Activated CD8-positive, alpha-beta T cell treated with anti-CD3 and anti-CD28 coated beads, Interleukin-2, amount 10 ng/mL, durations not matched to agents 7 days and 5 days (primary cell): ENCODE measurements at regions not wholly inside any gene's neighbourhood (a gene's known extent, or its start where the extent isn't known, plus 50 kb on each side); places are given as distances from the start of the nearest gene placed in this dataset.

Experiments
- ATAC-seq: fragments of 150-1000 bp; cut with Tn5 transposase; one replicate; pipeline ENCODE4 v1.10.0; 2021; ENCODE audit warnings: moderate library complexity
- CTCF ChIA-PET: fragments of 350-600 bp; sonication (Branson Sonifier 250); formaldehyde crosslinking; loops from one replicate; lab custom pipeline; 2021; ENCODE audit warnings: antibody characterized with exemption; lab: Charles Lee
- POLR2A ChIA-PET: fragments of 350-600 bp; sonication (Branson Sonifier 250); formaldehyde crosslinking; loops from one replicate; lab custom pipeline; 2021; ENCODE audit warnings: antibody characterized with exemption; lab: Charles Lee
- DNase-seq: peaks from one replicate; pipeline ENCODE4 v3.0.0-alpha.2; 2020
- H3K27ac Mint-ChIP-seq: one replicate; pipeline ENCODE4 v1.8.0; 2021; ENCODE audit warnings: mild to moderate bottlenecking, mixed read lengths
- H3K27me3 Mint-ChIP-seq: one replicate; pipeline ENCODE4 v1.8.0; 2021; ENCODE audit warnings: low read depth, mixed read lengths
- H3K36me3 Mint-ChIP-seq: one replicate; pipeline ENCODE4 v1.8.0; 2021; ENCODE audit warnings: low read depth, mixed read lengths
- H3K4me1 Mint-ChIP-seq: one replicate; pipeline ENCODE4 v1.8.0; 2021; ENCODE audit warnings: low read depth, mixed read lengths
- H3K4me3 Mint-ChIP-seq: one replicate; pipeline ENCODE4 v1.8.0; 2021; ENCODE audit warnings: mild to moderate bottlenecking, mixed read lengths
- H3K9me3 Mint-ChIP-seq: one replicate; pipeline ENCODE4 v1.8.0; 2022; ENCODE audit warnings: mixed read lengths; ENCODE audit not compliant: insufficient read depth

DNA sequence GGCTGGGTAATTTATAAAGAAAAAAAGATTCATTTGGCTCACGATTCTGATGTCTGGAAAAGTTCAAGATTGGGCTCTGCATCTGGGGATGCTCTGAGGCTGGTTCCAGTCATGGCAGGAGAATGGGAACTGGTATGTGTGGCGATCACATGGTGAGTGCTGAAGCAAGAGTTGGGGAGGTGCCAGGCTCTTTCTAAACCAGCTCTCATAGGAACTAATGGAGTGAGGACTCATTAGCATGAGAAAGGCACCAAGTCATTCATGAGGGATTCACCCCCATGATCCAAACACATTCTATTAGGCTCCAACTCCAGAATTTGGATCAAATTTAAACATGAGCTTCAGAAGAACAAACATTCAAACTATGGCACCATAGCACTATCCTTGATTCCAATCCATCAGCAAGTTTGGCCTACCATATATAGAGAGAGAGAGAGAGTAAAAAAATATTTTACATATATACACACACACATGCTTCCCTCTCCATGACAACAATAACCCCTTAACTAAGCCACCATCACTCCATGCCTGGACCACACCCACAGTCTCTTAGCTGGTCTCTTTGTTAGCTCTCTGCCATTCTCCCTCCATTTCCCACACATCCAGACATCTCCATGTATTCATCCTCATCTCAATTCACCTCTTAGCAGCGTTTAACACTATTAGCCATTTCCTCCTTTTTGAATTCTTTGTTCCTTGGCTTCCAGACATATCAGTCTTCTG, 57.9 kb downstream of the NPY start:
- Mint-ChIP-seq H3K4me3 (no peak overlapping the region), H3K27ac (no peak overlapping the region), H3K9me3 (no peaks in the 10 kb centered on the region), H3K4me1 (no peaks in the 10 kb centered on the region), H3K36me3 (no peaks in the 10 kb centered on the region), H3K27me3 (peaks cover 2% of the 10 kb centered on the region)
- DNase-seq (no peak), ATAC-seq (no peak)
- CTCF ChIA-PET, result no interaction called here
- POLR2A ChIA-PET, result no interaction called here

DNA sequence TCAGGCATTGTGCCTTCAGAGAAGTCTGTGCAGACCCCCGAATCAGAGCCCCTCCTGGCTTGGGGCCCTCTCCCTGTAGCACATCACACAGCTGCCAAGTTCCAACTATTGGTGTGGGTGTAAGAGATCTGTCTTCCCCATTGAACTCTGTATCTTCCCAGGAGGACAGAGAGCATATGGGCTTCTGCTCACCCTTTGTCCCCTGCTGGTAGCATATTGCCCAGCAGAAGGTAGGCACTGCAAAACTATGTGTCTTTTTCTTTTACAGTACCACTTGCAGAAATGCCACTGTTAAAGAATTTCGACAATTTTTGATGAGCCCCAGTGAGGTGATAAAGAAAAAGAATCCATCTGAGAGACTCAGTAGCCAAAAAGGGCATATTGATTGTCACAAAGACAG, 59.6 kb downstream of the NPY start:
- H3K36me3 Mint-ChIP-seq, result no peaks in the 10 kb centered on the region
- ATAC-seq (no peak), DNase-seq (no peak)
- H3K4me3 Mint-ChIP-seq, result no peak overlapping the region
- no peaks in the 10 kb centered on the region for H3K27me3 Mint-ChIP-seq
- CTCF ChIA-PET, result no interaction called here
- no peaks in the 10 kb centered on the region for H3K9me3 Mint-ChIP-seq
- POLR2A ChIA-PET, result no interaction called here
- no peak overlapping the region for H3K27ac Mint-ChIP-seq
- H3K4me1 Mint-ChIP-seq, result no peaks in the 10 kb centered on the region

DNA sequence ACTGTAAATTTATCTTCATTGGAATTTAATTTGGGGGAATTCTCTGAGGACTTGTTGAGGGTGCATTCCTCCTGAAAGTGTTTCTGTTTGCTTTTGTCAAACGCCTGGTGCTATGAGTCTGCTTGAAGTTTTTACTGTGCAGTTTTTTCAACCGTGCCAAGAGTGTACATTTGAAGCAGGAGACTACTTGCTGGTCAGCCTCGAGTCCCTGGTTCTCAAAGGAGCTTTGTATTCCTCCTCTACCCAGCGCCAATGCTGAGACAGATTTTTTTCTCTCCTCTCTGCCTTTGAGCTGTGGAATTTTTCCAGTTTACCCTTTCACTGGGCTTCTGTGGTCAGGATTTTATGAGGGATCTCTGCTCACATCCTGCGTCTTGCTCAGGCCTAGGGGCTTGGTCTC, 62.1 kb downstream of the NPY start:
- Mint-ChIP-seq H3K4me1 (no peaks in the 10 kb centered on the region), H3K36me3 (no peaks in the 10 kb centered on the region), H3K27me3 (no peaks in the 10 kb centered on the region), H3K4me3 (no peak overlapping the region), H3K27ac (no peak overlapping the region), H3K9me3 (no peaks in the 10 kb centered on the region)
- DNase-seq (no peak), ATAC-seq (no peak)
- ChIA-PET POLR2A (no interaction called here), CTCF (no interaction called here)

DNA sequence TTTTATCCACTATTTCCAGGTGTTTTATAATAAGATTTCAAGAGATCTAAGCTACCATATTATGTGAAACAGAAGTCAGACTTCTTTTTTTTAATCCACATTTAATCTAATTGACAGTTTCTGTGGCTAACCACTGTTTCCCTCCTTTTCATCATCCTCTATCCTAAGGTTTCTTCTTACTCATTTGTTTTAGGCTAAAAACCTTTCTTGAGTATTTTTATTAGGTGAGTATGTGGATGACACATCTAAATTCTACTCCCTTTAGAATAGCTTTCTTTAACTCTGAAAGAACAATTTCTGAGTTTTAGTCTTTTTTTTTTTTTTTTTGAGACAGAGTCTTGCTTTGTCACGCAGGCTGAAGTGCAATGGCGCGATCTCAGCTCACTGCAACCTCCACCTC, 62.7 kb downstream of the NPY start:
- no peak overlapping the region for H3K4me3 Mint-ChIP-seq
- no peak overlapping the region for H3K27ac Mint-ChIP-seq
- H3K4me1 Mint-ChIP-seq, result no peaks in the 10 kb centered on the region
- no peaks in the 10 kb centered on the region for H3K27me3 Mint-ChIP-seq
- ChIA-PET CTCF (no interaction called here), POLR2A (no interaction called here)
- ATAC-seq (no peak), DNase-seq (no peak)
- H3K36me3 Mint-ChIP-seq, result no peaks in the 10 kb centered on the region
- H3K9me3 Mint-ChIP-seq, result no peaks in the 10 kb centered on the region

DNA sequence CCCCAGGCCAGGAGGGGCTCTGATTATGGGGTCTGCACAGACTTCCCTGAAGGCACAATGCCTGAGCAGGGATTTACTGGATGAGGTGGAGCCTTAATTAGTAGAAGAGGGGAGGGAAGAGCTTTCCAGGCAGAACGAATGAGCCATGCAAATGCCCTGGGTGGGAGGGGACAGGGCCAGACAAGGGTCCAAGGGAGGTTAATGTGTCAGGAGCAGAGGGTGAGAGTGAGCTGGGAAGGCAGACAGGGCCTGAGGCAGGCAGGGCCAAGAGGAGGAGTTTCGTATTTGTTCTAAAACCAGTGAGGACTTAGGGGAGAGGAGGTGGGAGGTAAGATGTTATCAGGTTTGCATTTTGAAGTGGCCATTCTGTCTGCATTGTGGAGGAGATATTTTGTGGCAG, 65.3 kb downstream of the NPY start:
- Mint-ChIP-seq H3K9me3 (no peaks in the 10 kb centered on the region), H3K27me3 (peaks cover 5% of the 10 kb centered on the region), H3K36me3 (no peaks in the 10 kb centered on the region), H3K4me3 (no peak overlapping the region), H3K4me1 (no peaks in the 10 kb centered on the region), H3K27ac (no peak overlapping the region)
- POLR2A ChIA-PET, result no interaction called here
- CTCF ChIA-PET, result no interaction called here
- ATAC-seq, result no peak
- no peak for DNase-seq

DNA sequence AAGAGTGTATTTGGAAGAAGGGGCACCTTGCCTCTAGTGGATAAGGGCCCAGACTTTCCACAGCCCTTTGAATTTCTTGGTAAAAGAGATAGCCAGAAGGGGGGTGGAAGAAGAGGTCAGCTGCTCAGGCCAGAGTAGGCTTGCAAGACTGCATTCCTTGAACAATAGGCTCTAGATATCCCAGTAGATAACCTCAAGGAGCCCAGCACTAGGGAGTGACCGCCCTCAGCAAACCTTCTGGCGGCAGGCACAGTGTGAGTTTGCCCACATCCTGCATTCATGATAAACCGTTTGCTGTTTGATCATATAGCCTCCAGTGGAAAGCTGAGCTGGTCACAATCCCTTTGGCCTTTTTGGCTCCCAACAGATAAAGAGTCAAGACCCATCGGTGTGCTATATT, 70.5 kb downstream of the NPY start:
- ATAC-seq (no peak), DNase-seq (no peak)
- no peak overlapping the region for H3K27ac Mint-ChIP-seq
- H3K27me3 Mint-ChIP-seq, result peaks cover 5% of the 10 kb centered on the region
- H3K9me3 Mint-ChIP-seq, result no peaks in the 10 kb centered on the region
- no peaks in the 10 kb centered on the region for H3K36me3 Mint-ChIP-seq
- CTCF ChIA-PET, result no interaction called here
- POLR2A ChIA-PET, result no interaction called here
- no peak overlapping the region for H3K4me3 Mint-ChIP-seq
- H3K4me1 Mint-ChIP-seq, result no peaks in the 10 kb centered on the region

DNA sequence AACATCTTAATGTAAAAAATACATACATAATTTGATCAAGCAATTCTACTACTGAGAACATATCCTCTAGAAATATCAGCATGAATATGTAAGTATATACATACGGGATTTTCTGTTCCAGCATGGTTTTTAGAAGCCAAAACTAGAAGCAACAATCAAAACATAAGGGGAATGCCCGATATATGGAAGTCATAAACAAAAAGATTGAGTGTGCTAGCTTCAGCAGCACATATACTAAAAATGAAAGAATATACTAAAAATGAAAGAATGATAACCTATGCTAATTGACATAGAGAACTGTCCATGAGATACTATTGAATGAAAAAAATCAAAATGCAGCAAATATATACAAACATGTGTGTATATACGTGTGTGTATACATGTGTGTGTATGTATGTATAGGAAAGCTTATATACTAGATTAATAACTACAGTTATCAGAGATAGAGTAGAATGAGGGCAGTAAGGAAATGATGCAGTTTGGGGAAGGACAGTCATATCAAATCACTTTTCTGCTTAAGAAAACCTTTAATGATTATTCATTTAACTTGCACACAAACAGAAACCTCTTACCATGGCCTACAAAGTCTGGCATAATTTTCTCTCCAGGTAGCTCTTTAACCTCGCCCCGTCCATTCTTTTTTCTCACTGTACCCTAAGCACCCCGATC, 72.9 kb downstream of the NPY start:
- Mint-ChIP-seq H3K9me3 (no peaks in the 10 kb centered on the region), H3K27ac (no peak overlapping the region), H3K27me3 (peaks cover 11% of the 10 kb centered on the region), H3K4me3 (no peak overlapping the region), H3K36me3 (no peaks in the 10 kb centered on the region), H3K4me1 (no peaks in the 10 kb centered on the region)
- DNase-seq (no peak), ATAC-seq (no peak)
- ChIA-PET POLR2A (no interaction called here), CTCF (no interaction called here)

DNA sequence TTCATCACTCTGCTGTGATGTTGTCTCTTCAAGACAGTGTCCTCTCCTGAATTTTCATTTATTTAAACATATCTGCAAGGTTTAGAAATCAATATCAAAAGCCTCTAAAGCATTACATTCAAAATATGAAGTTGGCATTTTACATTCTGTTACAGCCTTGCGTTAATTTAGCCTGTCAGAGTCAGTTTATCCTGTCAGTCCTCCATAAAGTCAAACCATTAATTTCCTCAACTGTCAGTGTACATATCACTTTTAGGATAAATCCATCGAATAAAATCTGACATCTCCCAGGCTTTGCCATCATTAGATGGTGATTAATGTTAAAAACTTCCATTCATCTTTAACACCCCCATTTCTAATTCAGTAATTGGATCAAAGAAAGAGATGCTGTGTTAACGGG, 77.0 kb downstream of the NPY start:
- CTCF ChIA-PET, result no interaction called here
- Mint-ChIP-seq H3K9me3 (no peaks in the 10 kb centered on the region), H3K4me1 (no peaks in the 10 kb centered on the region)

DNA sequence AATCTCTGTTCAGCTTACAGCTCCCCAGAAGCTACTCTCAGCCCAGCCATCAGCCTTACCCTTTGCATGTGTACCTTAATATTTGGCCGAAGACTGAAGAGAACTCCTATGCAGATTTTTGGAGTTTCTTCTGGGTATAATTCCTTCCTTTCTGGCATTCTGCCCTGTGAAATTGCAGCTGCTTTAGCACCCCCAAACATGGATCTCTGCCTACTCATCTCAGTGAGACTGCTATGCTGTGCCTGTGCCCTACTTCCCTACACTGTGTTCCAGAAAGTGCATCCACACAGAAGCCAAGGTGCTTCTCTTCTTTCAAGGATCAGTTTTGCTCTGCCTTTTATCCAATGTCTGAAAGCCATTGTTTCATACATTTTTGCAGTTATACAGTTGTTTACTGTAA, 81.6 kb downstream of the NPY start:
- POLR2A ChIA-PET, result no interaction called here
- DNase-seq, result no peak
- Mint-ChIP-seq H3K27ac (no peak overlapping the region), H3K4me1 (no peaks in the 10 kb centered on the region), H3K27me3 (peaks cover 17% of the 10 kb centered on the region), H3K9me3 (no peaks in the 10 kb centered on the region), H3K4me3 (no peak overlapping the region), H3K36me3 (no peaks in the 10 kb centered on the region)
- CTCF ChIA-PET, result no interaction called here
- ATAC-seq, result no peak

More for the DNA sequence above, 77.0 kb downstream of the NPY start:
- Mint-ChIP-seq H3K27ac (no peak overlapping the region), H3K27me3 (peaks cover 16% of the 10 kb centered on the region), H3K36me3 (no peaks in the 10 kb centered on the region), H3K4me3 (no peak overlapping the region)
- DNase-seq, result no peak
- POLR2A ChIA-PET, result no interaction called here
- no peak for ATAC-seq

DNA sequence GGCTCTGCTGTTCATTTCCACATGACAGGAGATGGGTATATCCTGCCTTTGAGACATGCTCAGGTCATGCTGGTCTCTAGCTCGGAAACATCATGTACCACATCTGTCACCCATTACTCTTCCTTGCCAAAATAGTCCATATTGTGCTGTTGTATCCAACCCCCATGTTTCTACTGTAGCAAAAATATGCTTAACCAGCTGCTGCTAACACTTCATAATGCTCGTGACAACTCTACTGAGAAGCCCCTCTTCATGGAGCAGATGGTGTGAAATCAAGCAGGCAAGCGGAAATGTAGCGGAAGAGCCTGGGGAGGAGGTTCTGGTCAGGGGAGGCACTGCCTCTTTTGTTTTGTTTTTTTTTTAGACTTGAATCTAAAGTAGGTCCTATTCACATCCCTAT, 82.9 kb downstream of the NPY start:
- H3K27ac Mint-ChIP-seq, result no peak overlapping the region
- DNase-seq, result no peak
- ATAC-seq, result no peak
- no peak overlapping the region for H3K4me3 Mint-ChIP-seq
- H3K9me3 Mint-ChIP-seq, result no peaks in the 10 kb centered on the region
- peaks cover 13% of the 10 kb centered on the region for H3K27me3 Mint-ChIP-seq
- H3K36me3 Mint-ChIP-seq, result no peaks in the 10 kb centered on the region
- H3K4me1 Mint-ChIP-seq, result no peaks in the 10 kb centered on the region
- ChIA-PET POLR2A (no interaction called here), CTCF (no interaction called here)

DNA sequence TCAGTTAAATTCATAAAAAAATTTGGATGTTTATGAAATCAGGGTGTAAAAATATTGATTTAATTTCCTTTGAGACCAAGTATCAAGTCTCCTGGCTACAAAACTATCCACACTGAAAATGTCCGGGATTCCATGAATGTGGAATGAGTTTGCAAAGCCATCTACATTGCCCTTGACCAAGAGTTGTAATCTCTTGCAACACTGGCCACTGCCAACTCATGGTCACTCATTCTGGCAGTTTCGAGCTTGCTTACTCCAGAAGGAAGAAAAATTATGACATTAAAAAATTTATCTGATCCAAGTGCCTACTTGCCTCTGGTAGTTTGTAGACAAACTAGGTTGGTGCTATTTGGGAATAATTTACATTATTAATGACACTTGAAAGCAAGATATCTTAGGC, 84.2 kb downstream of the NPY start:
- Mint-ChIP-seq H3K4me1 (no peaks in the 10 kb centered on the region), H3K36me3 (no peaks in the 10 kb centered on the region), H3K4me3 (no peak overlapping the region), H3K27me3 (peaks cover 12% of the 10 kb centered on the region), H3K27ac (no peak overlapping the region), H3K9me3 (no peaks in the 10 kb centered on the region)
- ATAC-seq, result no peak
- ChIA-PET CTCF (no interaction called here), POLR2A (no interaction called here)
- no peak for DNase-seq

DNA sequence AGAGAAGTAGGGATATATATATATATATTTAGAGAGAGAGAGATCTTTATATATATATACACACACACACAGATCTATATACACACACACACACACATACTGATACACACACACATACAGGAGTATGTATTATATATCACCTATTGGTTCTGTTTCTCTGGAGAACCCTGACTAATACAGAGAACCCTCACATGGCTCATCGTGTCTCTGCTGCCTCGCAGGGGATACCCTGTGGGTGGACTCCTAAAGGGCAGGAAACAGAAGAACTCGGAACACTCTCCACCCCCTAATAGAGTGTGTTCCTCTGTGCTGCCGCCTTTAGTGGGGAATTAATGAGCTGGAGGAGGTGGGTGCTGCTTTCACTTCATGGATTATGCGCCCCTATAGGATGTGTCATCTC, 86.6 kb downstream of the NPY start:
- Mint-ChIP-seq H3K4me1 (no peaks in the 10 kb centered on the region), H3K36me3 (no peaks in the 10 kb centered on the region), H3K9me3 (no peaks in the 10 kb centered on the region), H3K27me3 (peaks cover 7% of the 10 kb centered on the region), H3K27ac (no peak overlapping the region), H3K4me3 (no peak overlapping the region)
- ChIA-PET CTCF (no interaction called here), POLR2A (no interaction called here)
- ATAC-seq (no peak), DNase-seq (no peak)
